H9 (cell line): ENCODE measurements at regions not wholly inside any gene's neighbourhood (a gene's known extent, or its start where the extent isn't known, plus 50 kb on each side); places are given as distances from the start of the nearest gene placed in this dataset.

Experiments used
- DNase-seq: peaks from one replicate; pipeline ENCODE4 v3.0.0-alpha.2; 2017
- H2AFZ ChIP-seq: one replicate; pipeline ENCODE4 v1.6.1; 2013; ENCODE audit warnings: mild to moderate bottlenecking, low read length, control low read depth, moderate library complexity
- H2AK5ac ChIP-seq: 2 replicates; pipeline ENCODE4 v1.6.1; 2013; ENCODE audit warnings: low read length, control low read depth, mixed read lengths; ENCODE audit not compliant: insufficient read length
- H2BK120ac ChIP-seq: one replicate; pipeline ENCODE4 v1.6.1; 2013; ENCODE audit warnings: low read depth, mild to moderate bottlenecking, low read length, control low read depth, inconsistent platforms; ENCODE audit not compliant: poor library complexity, severe bottlenecking
- H2BK12ac ChIP-seq: 2 replicates; pipeline ENCODE4 v1.6.1; 2013; ENCODE audit warnings: low read length, control low read depth, mixed read lengths, low read depth; ENCODE audit not compliant: insufficient read length
- H2BK15ac ChIP-seq: 2 replicates; pipeline ENCODE4 v1.6.1; 2013; ENCODE audit warnings: low read depth, low read length, control low read depth
- H2BK20ac ChIP-seq: one replicate; pipeline ENCODE4 v1.6.1; 2013; ENCODE audit warnings: low read depth, mild to moderate bottlenecking, low read length, control low read depth, inconsistent platforms; ENCODE audit not compliant: poor library complexity, severe bottlenecking
- H2BK5ac ChIP-seq: 2 replicates; pipeline ENCODE4 v1.6.1; 2013; ENCODE audit warnings: low read length, control low read depth, mixed read lengths; ENCODE audit not compliant: insufficient read length
- H3K14ac ChIP-seq: 2 replicates; pipeline ENCODE4 v1.6.1; 2013; ENCODE audit warnings: low read length, control low read depth; ENCODE audit not compliant: insufficient read depth
- H3K18ac ChIP-seq: 2 replicates; pipeline ENCODE4 v1.6.1; 2013; ENCODE audit warnings: low read depth, mild to moderate bottlenecking, mixed read lengths, low read length, control low read depth; ENCODE audit not compliant: insufficient read length
- H3K23ac ChIP-seq: 2 replicates; pipeline ENCODE4 v1.6.1; 2013; ENCODE audit warnings: low read length, control low read depth, mixed read lengths, low read depth; ENCODE audit not compliant: insufficient read length
- H3K23me2 ChIP-seq: 2 replicates; pipeline ENCODE4 v1.6.1; 2013; ENCODE audit warnings: low read depth, mild to moderate bottlenecking, mixed read lengths, low read length, control low read depth; ENCODE audit not compliant: insufficient read length, poor library complexity, severe bottlenecking
- H3K27ac ChIP-seq: 2 replicates; pipeline ENCODE4 v1.5.1; 2013; ENCODE audit warnings: low read length, control low read depth, mixed read lengths, low read depth; ENCODE audit not compliant: insufficient read length
- H3K27me3 ChIP-seq: 2 replicates; pipeline ENCODE4 v1.6.1; 2013; ENCODE audit warnings: low read length, control low read depth, inconsistent platforms; ENCODE audit not compliant: insufficient read depth
- H3K4ac ChIP-seq: 2 replicates; pipeline ENCODE4 v1.6.1; 2013; ENCODE audit warnings: low read depth, mild to moderate bottlenecking, control low read depth, inconsistent platforms, low read length, moderate library complexity
- H3K4me1 ChIP-seq: 2 replicates; pipeline ENCODE4 v1.6.1; 2013; ENCODE audit warnings: low read length, control low read depth, inconsistent platforms; ENCODE audit not compliant: insufficient read depth
- H3K4me2 ChIP-seq: 2 replicates; pipeline ENCODE4 v1.6.1; 2013; ENCODE audit warnings: low read length, control low read depth, mixed read lengths; ENCODE audit not compliant: insufficient read length, insufficient read depth
- H3K56ac ChIP-seq: 2 replicates; pipeline ENCODE4 v1.6.1; 2013; ENCODE audit warnings: low read depth, mild to moderate bottlenecking, mixed read lengths, low read length, control low read depth; ENCODE audit not compliant: insufficient read length
- H3K79me1 ChIP-seq: 2 replicates; pipeline ENCODE4 v1.6.1; 2013; ENCODE audit warnings: low read depth, mild to moderate bottlenecking, moderate library complexity, low read length, control low read depth, inconsistent platforms; ENCODE audit not compliant: insufficient read depth, poor library complexity, severe bottlenecking
- H3K79me2 ChIP-seq: 2 replicates; pipeline ENCODE4 v1.6.1; 2013; ENCODE audit warnings: low read length, control low read depth, inconsistent platforms; ENCODE audit not compliant: insufficient read depth
- H3K9ac ChIP-seq: 2 replicates; pipeline ENCODE4 v1.6.1; 2013; ENCODE audit warnings: low read length, control low read depth, mixed read lengths; ENCODE audit not compliant: insufficient read length; ENCODE audit errors: extremely low read depth
- H3K9me3 ChIP-seq: one replicate; pipeline ENCODE4 v1.6.1; 2013; ENCODE audit warnings: low read depth, low read length, inconsistent platforms; ENCODE audit not compliant: control insufficient read depth
- H3T11ph ChIP-seq: one replicate; pipeline ENCODE4 v1.6.1; 2013; ENCODE audit warnings: mild to moderate bottlenecking, low read length, control low read depth, inconsistent platforms
- H4K20me1 ChIP-seq: one replicate; pipeline ENCODE4 v1.6.1; 2013; ENCODE audit not compliant: control insufficient read depth, insufficient read length, insufficient read depth
- H4K5ac ChIP-seq: 2 replicates; pipeline ENCODE4 v1.6.1; 2013; ENCODE audit warnings: low read depth, mild to moderate bottlenecking, mixed read lengths, low read length, control low read depth; ENCODE audit not compliant: insufficient read length
- H4K8ac ChIP-seq: replicated peaks from 2 replicates; pipeline ENCODE4 v1.6.1; 2013; ENCODE audit warnings: low read length, control low read depth, mixed read lengths, low read depth; ENCODE audit not compliant: insufficient read length
- H4K91ac ChIP-seq: 2 replicates; pipeline ENCODE4 v1.6.1; 2013; ENCODE audit warnings: low read depth, mild to moderate bottlenecking, moderate library complexity, mixed read lengths, low read length, control low read depth; ENCODE audit not compliant: insufficient read length
- H3K27ac Mint-ChIP-seq, 3 experiments: 2 replicates in 2 of 3; 3 replicates in 1 of 3; pipeline ENCODE4 v1.8.0; 2020 to 2021; ENCODE audit warnings: mixed read lengths in 3 of 3, mild to moderate bottlenecking in 1 of 3, moderate library complexity in 1 of 3
- H3K27me3 Mint-ChIP-seq: 2 replicates; pipeline ENCODE4 v1.8.0; 2021; ENCODE audit warnings: low read depth, mild to moderate bottlenecking, moderate library complexity, mixed read lengths
- H3K36me3 Mint-ChIP-seq, 3 experiments: 2 replicates in 2 of 3; 3 replicates in 1 of 3; pipeline ENCODE4 v1.8.0; 2020 to 2021; ENCODE audit warnings: low read depth in 3 of 3, mixed read lengths in 3 of 3; ENCODE audit not compliant: insufficient read depth in 1 of 3
- H3K4me1 Mint-ChIP-seq, 2 experiments: 2 replicates each; pipeline ENCODE4 v1.8.0; 2020; ENCODE audit warnings: mixed read lengths in 2 of 2
- H3K4me3 Mint-ChIP-seq, 2 experiments: 2 replicates in 1 of 2; 3 replicates in 1 of 2; pipeline ENCODE4 v1.8.0; 2020 to 2021; ENCODE audit warnings: mild to moderate bottlenecking in 2 of 2, mixed read lengths in 2 of 2, moderate library complexity in 1 of 2
- H3K9me3 Mint-ChIP-seq, 2 experiments: 2 replicates in 1 of 2; 3 replicates in 1 of 2; pipeline ENCODE4 v1.8.0; 2020; ENCODE audit warnings: mild to moderate bottlenecking in 2 of 2, mixed read lengths in 2 of 2, moderate library complexity in 1 of 2
- CTCF ChIP-seq: fragments of 200-600 bp; sonication (generic); conservative IDR thresholded peaks from 3 replicates; pipeline ENCODE4 v1.8.0; 2021; ENCODE audit warnings: antibody characterized with exemption, mild to moderate bottlenecking
- WGBS: extraction: QIAGEN DNeasy Blood & Tissue Kit; methylation state at CpG from one replicate; pipeline ENCODE4 v1.1.7; 2013; ENCODE audit warnings: missing lambda C conversion rate, low lambda C conversion rate, mixed read lengths; ENCODE audit not compliant: insufficient read length; ENCODE audit errors: extremely low coverage; 5-methylcytosine and 5-hydroxymethylcytosine counted together

GRCh38 chr1:30039354-30040080 is 683.9 kb downstream of the MATN1 start:
- no peak overlapping the region for H4K8ac ChIP-seq
- H3K9me3 Mint-ChIP-seq = peaks cover 0 to 15% of the 10 kb centered on the region in 2 experiments; a peak in 3 of 5 replicates
- peaks cover 1% of the 10 kb centered on the region; the same call in 1 of the 2 replicates for H3K27me3 Mint-ChIP-seq
- H3K9ac ChIP-seq = no peak overlapping the region
- H3K4me2 ChIP-seq = no peak overlapping the region
- no peak for TF ChIP-seq CTCF
- H3K9me3 ChIP-seq = no peaks in the 10 kb centered on the region
- H3K27ac ChIP-seq = no peak overlapping the region
- no peak overlapping the region for H3K18ac ChIP-seq
- H4K91ac ChIP-seq = no peak overlapping the region
- H2AFZ ChIP-seq = no peak overlapping the region
- H4K20me1 ChIP-seq = no peaks in the 10 kb centered on the region
- peaks cover 0 to 2% (median 0%) of the 10 kb centered on the region in 3 experiments; a peak in 2 of 7 replicates for H3K36me3 Mint-ChIP-seq
- peaks cover 13 to 18% of the 10 kb centered on the region in 2 experiments for H3K4me1 Mint-ChIP-seq
- peak overlapping the region in 1 of 3 experiments; percentile 80; a peak in 1 of 7 replicates for H3K27ac Mint-ChIP-seq
- H3K4ac ChIP-seq = no peak overlapping the region
- no peak for DNase-seq
- no peak overlapping the region for H3T11ph ChIP-seq
- H3K4me1 ChIP-seq = no peaks in the 10 kb centered on the region
- no peak overlapping the region for H3K14ac ChIP-seq
- H3K27me3 ChIP-seq = no peaks in the 10 kb centered on the region
- H3K79me1 ChIP-seq = no peaks in the 10 kb centered on the region
- no peak overlapping the region for H3K56ac ChIP-seq
- H2BK20ac ChIP-seq = no peak overlapping the region
- H2BK12ac ChIP-seq = no peak overlapping the region
- H2BK120ac ChIP-seq = no peak overlapping the region
- H2BK15ac ChIP-seq = no peak overlapping the region
- no peak overlapping the region for H4K5ac ChIP-seq
- WGBS = no CpG with 5 or more reads among the region's 10 CpGs
- H3K23ac ChIP-seq = no peak overlapping the region
- H3K79me2 ChIP-seq = no peaks in the 10 kb centered on the region
- H3K23me2 ChIP-seq = no peaks in the 10 kb centered on the region
- H2BK5ac ChIP-seq = no peak overlapping the region
- H3K4me3 Mint-ChIP-seq = no peak overlapping the region
- H2AK5ac ChIP-seq = no peak overlapping the region
